K562 (cell line): ENCODE measurements at regions not wholly inside any gene's neighbourhood (a gene's known extent, or its start where the extent isn't known, plus 50 kb on each side); places are given as distances from the start of the nearest gene placed in this dataset.

Source experiments
- ATAC-seq: fragments of 200-7000 bp; cut with Tn5 transposase; 3 replicates; pipeline ENCODE4 v1.9.1; 2020; ENCODE audit warnings: moderate library complexity
- BruUV-seq: library from RNA; stranded (reverse); fragments of 400-500 nt; replicated peaks from 2 replicates; lab custom pipeline; 2021; lab: Mats Ljungman, UMichigan
- CTCF ChIA-PET: fragments of 300-600 bp; formaldehyde crosslinking; extraction: SDS; loops from one replicate; lab custom pipeline; 2021; ENCODE audit warnings: low intra/inter-chr PET ratio; lab: Yijun Ruan, JAX
- POLR2A ChIA-PET: fragments of 300-600, 350-650 bp; sonication (Branson Sonifier 250); formaldehyde crosslinking; extraction: SDS; loops from one replicate; lab custom pipeline; 2021; ENCODE audit warnings: antibody characterized with exemption, inconsistent platforms; lab: Yijun Ruan, JAX
- DNase-seq, 4 experiments: peaks; one replicate each; pipeline versions ENCODE4 v3.0.0 to v3.0.0-alpha.2; 2011 to 2018; ENCODE audit warnings: low spot score in 3 of 4, mixed read lengths in 3 of 4; ENCODE audit errors: extremely low read depth in 1 of 4
- FAIRE-seq: peaks from 2 replicates; lab custom pipeline; 2011; peaks lifted over from hg19 to GRCh38; lab: Jason Lieb, UNC
- H2AFZ ChIP-seq: 2 replicates; pipeline ENCODE4 v1.6.0; 2011; ENCODE audit warnings: low read depth, low read length, control low read depth, inconsistent platforms
- H3K27ac ChIP-seq: fragments of 200-600 bp; 3 replicates; pipeline ENCODE4 v1.8.0; 2011; ENCODE audit warnings: low read depth, mild to moderate bottlenecking, control low read depth, inconsistent platforms, low read length, moderate library complexity, mixed read lengths; ENCODE audit errors: extremely low read depth
- H3K27me3 ChIP-seq, 2 experiments: fragments of 300-600 bp in 1 of 2; 2 replicates in 1 of 2; 3 replicates in 1 of 2; pipeline versions ENCODE4 v1.6.0 to v1.8.0; 2011; ENCODE audit warnings: inconsistent platforms in 2 of 2, low read length in 2 of 2, mild to moderate bottlenecking in 1 of 2, mixed read lengths in 1 of 2, moderate library complexity in 1 of 2; ENCODE audit not compliant: control insufficient read depth in 2 of 2, insufficient read depth in 2 of 2
- H3K36me3 ChIP-seq: fragments of 300-600 bp; 3 replicates; pipeline ENCODE4 v1.8.0; 2011; ENCODE audit warnings: mild to moderate bottlenecking, low read length, inconsistent platforms; ENCODE audit not compliant: control insufficient read depth, insufficient read depth
- H3K4me1 ChIP-seq, 2 experiments: fragments of 200-600 bp in 1 of 2; replicated peaks in 1 of 2; 2 replicates in 1 of 2; 3 replicates in 1 of 2; pipeline versions ENCODE4 v1.5.1 to v1.8.0; 2011; ENCODE audit warnings: inconsistent platforms in 2 of 2, low read length in 2 of 2, mild to moderate bottlenecking in 1 of 2, mixed read lengths in 1 of 2, moderate library complexity in 1 of 2; ENCODE audit not compliant: control insufficient read depth in 2 of 2, insufficient read depth in 2 of 2
- H3K4me2 ChIP-seq: 2 replicates; pipeline ENCODE4 v1.6.1; 2011; ENCODE audit warnings: low read length, control low read depth, inconsistent platforms, mixed read lengths; ENCODE audit not compliant: insufficient read depth
- H3K4me3 ChIP-seq: fragments of 200-600 bp; sonication (generic), shearing (Covaris generic); 2 replicates; pipeline ENCODE4 v1.5.1; 2016; ENCODE audit warnings: control low read depth, inconsistent platforms
- H3K79me2 ChIP-seq: fragments of 200-600 bp; 3 replicates; pipeline ENCODE4 v1.8.0; 2011; ENCODE audit warnings: low read length, inconsistent platforms; ENCODE audit not compliant: control insufficient read depth, insufficient read depth
- H3K9ac ChIP-seq, 2 experiments: 2 replicates each; pipeline versions ENCODE4 v1.6.0 to v1.6.1; 2011; ENCODE audit warnings: low read depth in 2 of 2, low read length in 2 of 2, control low read depth in 1 of 2, inconsistent platforms in 1 of 2, mild to moderate bottlenecking in 1 of 2, mixed read lengths in 1 of 2; ENCODE audit not compliant: insufficient read depth in 1 of 2
- H3K9me1 ChIP-seq: one replicate; pipeline ENCODE4 v1.6.0; 2011; ENCODE audit warnings: inconsistent platforms, mild to moderate bottlenecking, low read length, moderate library complexity; ENCODE audit not compliant: control insufficient read depth, insufficient read depth
- H3K9me3 ChIP-seq: replicated peaks from 2 replicates; pipeline ENCODE4 v1.5.1; 2011; ENCODE audit warnings: low read depth, low read length, inconsistent platforms; ENCODE audit not compliant: control insufficient read depth, insufficient read depth
- H4K20me1 ChIP-seq: replicated peaks from 2 replicates; pipeline ENCODE4 v1.6.1; 2011; ENCODE audit warnings: low read length, inconsistent platforms, mixed read lengths; ENCODE audit not compliant: control insufficient read depth, insufficient read depth
- CBFA2T2 ChIP-seq: fragments of 450-650 bp; conservative IDR thresholded peaks from 2 replicates; pipeline ENCODE4 v1.6.1; 2017; ENCODE audit warnings: mild to moderate bottlenecking
- CREB1 ChIP-seq, 2 experiments: sonication (generic) in 1 of 2; formaldehyde crosslinking in 1 of 2; IDR thresholded peaks; 2 replicates each; pipeline versions ENCODE4 v1.6.1 to v1.8.0; 2012 to 2022; ENCODE audit warnings: inconsistent platforms in 1 of 2, mild to moderate bottlenecking in 1 of 2, missing genetic modification reagents in 1 of 2, moderate library complexity in 1 of 2
- CREBBP ChIP-seq: IDR thresholded peaks from one replicate; pipeline ENCODE4 v1.6.1; 2012; ENCODE audit warnings: low read depth, mild to moderate bottlenecking, control low read depth, inconsistent platforms, low read length
- DACH1 ChIP-seq: fragments of 450-650 bp; IDR thresholded peaks from 2 replicates; pipeline ENCODE4 v1.6.1; 2018; ENCODE audit not compliant: partially characterized antibody
- ELF2 ChIP-seq: fragments of 250-450 bp; sonication (Bioruptor Pico); IDR thresholded peaks from 2 replicates; pipeline ENCODE4 v1.5.0; 2021; ENCODE audit warnings: mild to moderate bottlenecking
- HNRNPK ChIP-seq: fragments of 200-400 bp; formaldehyde crosslinking; IDR thresholded peaks from one replicate; pipeline ENCODE4 v1.6.1; 2018; ENCODE audit warnings: mild to moderate bottlenecking, low read depth, low read length; ENCODE audit not compliant: poor library complexity, severe bottlenecking
- KHSRP ChIP-seq: fragments of 450-650 bp; IDR thresholded peaks from 2 replicates; pipeline ENCODE4 v1.6.1; 2017
- KLF10 ChIP-seq: fragments of 250-450 bp; sonication (Bioruptor Pico); IDR thresholded peaks from 2 replicates; pipeline ENCODE4 v1.6.1; 2021; ENCODE audit warnings: matching md5 sums
- MEF2D ChIP-seq: conservative IDR thresholded peaks from 2 replicates; pipeline ENCODE4 v1.6.1; 2016; ENCODE audit warnings: low read depth, missing genetic modification characterization, missing compliant biosample characterization
- RFX5 ChIP-seq: IDR thresholded peaks from 2 replicates; pipeline ENCODE4 v1.6.1; 2011; ENCODE audit warnings: low read depth, mild to moderate bottlenecking, improper control_type of control experiment, low read length
- SNAPC5 ChIP-seq: fragments of 250-450 bp; sonication (Bioruptor Pico); IDR thresholded peaks from 2 replicates; pipeline ENCODE4 v1.8.0; 2021; ENCODE audit warnings: moderate library complexity, mild to moderate bottlenecking, inconsistent platforms
- SOX6 ChIP-seq: fragments of 450-650 bp; IDR thresholded peaks from 2 replicates; pipeline ENCODE4 v1.6.1; 2014; ENCODE audit warnings: mild to moderate bottlenecking
- TCF15 ChIP-seq: fragments of 250-450 bp; sonication (Bioruptor Pico); IDR thresholded peaks from 2 replicates; pipeline ENCODE4 v1.8.0; 2022; ENCODE audit warnings: moderate library complexity, mild to moderate bottlenecking, inconsistent platforms
- XRCC3 ChIP-seq: fragments of 450-650 bp; IDR thresholded peaks from 2 replicates; pipeline ENCODE4 v1.6.1; 2017; ENCODE audit warnings: mild to moderate bottlenecking, moderate library complexity
- in situ Hi-C: fragments of 300-500 bp; cut with MboI; formaldehyde crosslinking; loops from 4 replicates; pipeline ENCODE4 v1.15.0; 2018; ENCODE audit warnings: inconsistent platforms, mixed read lengths
- intact Hi-C: fragments of 100-400 bp; cut with micrococcal nuclease; formaldehyde crosslinking; loops from 2 replicates; pipeline ENCODE4 v1.14.2; 2022

- no peak for ATAC-seq
- intact Hi-C loops: no loop called here
Measured at GRCh38 chr1:178593515-178593914, 80.6 kb downstream of the TEX35 start.

More at GRCh38 chr1:178593515-178593914, 80.6 kb downstream of the TEX35 start:
- ChIA-PET CTCF (no interaction called here), POLR2A (interaction anchor here (0.8 to 1.2 kb wide), 2 partner anchors 18 to 90 kb away, joined by 3 to 4 read pairs; no protein-coding TSS in a partner anchor)
- Histone ChIP-seq H3K36me3 (no peaks in the 10 kb centered on the region), H3K9ac (no peak overlapping the region), H3K4me3 (no peak overlapping the region), H3K9me3 (no peaks in the 10 kb centered on the region), H2AFZ (no peak overlapping the region), H3K79me2 (no peaks in the 10 kb centered on the region), H3K27me3 (peaks cover 3 to 4% of the 10 kb centered on the region in 2 experiments; a peak in 1 of 5 replicates), H3K4me1 (no peaks in the 10 kb centered on the region), H4K20me1 (0 out of 2 replicates have a peak, but pooled peaks cover 4% of the 10 kb centered on the region), H3K4me2 (no peak overlapping the region), H3K9me1 (no peaks in the 10 kb centered on the region), H3K27ac (no peak overlapping the region)
- FAIRE-seq: no peak
- TF ChIP-seq CREB1 (IDR thresholded peaks at IDR 0.05) (no peak), CREB1 (CRISPR knock-in tag; IDR thresholded peaks at IDR 0.05) (no peak), XRCC3 (no peak), TCF15 (no peak), KHSRP (no peak), SNAPC5 (CRISPR knock-in tag) (no peak), CREBBP (no peak), SOX6 (no peak), ELF2 (CRISPR knock-in tag) (no peak), KLF10 (CRISPR knock-in tag) (no peak), MEF2D (tag) (no peak), HNRNPK (no peak), RFX5 (no peak), CBFA2T2 (no peak), DACH1 (no peak)
- in situ Hi-C loops: no loop called here
- BruUV-seq: no TSS peak
- no peak for DNase-seq
